ENCODE measurements at regions not wholly inside any gene's neighbourhood (a gene's known extent, or its start where the extent isn't known, plus 50 kb on each side); places are given as distances from the start of the nearest gene placed in this dataset.
A peak's percentile ranks its signal among the peaks of the same experiment; 100 is the strongest.

- no peak for DNase-seq (ENCODE audit: low spot score)
Measured at GRCh38 chr6:48912503-48912902, 550.5 kb downstream of the MMUT start.

DNA sequence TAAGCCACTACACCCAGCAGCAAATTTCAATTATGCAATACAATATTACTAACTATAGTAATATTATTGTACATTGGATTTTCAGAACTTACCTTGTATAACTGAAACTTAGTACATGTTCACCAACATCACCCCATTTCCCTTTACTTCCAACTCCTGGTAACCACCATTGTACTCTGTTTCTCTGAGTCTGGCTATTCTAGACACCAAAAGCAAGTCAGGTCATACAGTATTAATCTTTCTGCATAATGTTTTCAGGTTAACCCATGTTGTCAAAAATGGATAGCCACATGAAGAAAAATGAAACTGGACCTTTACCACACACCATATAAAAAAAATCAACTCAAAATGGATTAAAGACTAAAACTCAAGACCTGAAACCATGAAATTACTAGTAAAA, 558.2 kb downstream of the MMUT start:
- no peak for DNase-seq (ENCODE audit: low spot score)

GRCh38 chr6:48894469-48894868, 568.6 kb downstream of the MMUT start:
- no peak for DNase-seq (ENCODE audit: low spot score)

DNA sequence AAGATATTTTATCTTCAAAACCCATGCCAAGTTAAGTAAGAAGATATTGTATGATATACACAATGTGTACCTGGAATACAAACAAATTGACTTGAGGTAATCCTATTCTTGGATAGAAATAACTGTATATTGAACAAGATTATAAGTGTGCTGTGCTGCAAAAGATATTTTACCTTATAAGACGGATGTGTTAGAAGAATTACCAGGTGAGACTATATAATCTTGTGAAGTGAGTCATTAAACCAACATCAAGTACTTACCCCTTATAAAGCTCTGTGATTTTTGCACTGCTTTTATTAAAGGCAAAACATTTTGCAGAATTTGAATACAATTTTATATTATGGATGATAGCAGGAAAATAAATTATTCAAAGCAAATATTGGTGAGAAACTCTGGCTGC, 570.0 kb downstream of the MMUT start:
- no peak for DNase-seq (ENCODE audit: low spot score)

DNA sequence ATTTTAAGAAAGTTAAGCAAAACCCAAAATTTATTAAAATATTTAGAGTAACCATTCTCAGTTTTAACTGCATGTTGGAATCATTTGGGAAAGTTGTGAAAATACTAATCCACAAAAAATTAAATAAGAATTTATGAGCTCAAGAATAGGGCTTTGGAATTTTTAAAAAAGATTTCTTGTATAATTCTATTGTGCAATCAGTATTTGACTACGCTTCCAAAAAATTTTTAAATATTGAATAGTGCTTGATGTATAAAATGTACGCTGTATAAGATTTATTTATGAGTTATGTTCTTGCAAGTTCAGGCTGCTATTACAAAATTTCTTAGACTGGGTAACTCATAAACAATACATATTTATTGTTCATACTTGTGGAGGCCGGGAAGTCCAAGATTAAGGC, 571.7 kb downstream of the MMUT start:
- no peak for DNase-seq (ENCODE audit: low spot score)

GRCh38 chr6:48889429-48889828, 573.6 kb downstream of the MMUT start:
- DNase-seq (ENCODE audit: low spot score) = no peak

DNA sequence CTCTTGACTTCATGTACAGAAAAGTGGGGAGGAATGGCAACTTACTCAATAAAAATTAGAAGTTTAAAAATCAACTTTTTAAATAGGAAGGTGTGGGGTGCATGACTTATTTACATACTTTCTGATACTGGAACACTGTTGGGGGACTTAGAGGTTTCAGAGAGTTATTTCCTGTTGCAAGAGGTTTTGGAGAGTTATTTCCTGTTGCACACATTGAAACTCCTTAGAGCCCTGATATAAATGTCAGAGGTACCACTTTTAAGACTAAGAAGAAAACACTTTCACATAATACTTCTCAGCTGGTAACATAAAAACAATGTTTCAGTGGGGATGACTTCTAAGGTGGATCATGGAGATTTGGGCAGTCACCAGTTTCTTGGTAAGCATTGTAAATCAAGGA, 579.9 kb downstream of the MMUT start:
- DNase-seq (ENCODE audit: low spot score) = no peak

DNA sequence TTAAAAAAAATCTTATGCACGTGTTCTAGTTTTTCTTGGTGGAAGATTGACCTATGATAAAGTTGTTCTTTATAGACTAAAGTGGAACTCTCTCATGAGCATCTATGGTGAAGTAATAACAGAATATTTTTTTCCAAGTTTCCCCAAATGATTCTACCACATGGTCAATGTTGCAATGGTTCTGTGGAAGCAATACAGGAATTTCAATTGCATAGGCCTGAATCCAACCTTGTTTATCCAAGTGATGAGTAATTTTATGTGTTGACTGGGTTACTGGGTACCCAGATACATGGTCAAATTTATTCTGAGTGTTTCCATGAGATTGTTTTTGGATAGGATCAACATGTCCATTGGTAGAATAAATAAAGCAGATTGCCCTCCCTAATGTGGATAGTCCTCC, 581.5 kb downstream of the MMUT start:
- DNase-seq (ENCODE audit: low spot score) = no peak

DNA sequence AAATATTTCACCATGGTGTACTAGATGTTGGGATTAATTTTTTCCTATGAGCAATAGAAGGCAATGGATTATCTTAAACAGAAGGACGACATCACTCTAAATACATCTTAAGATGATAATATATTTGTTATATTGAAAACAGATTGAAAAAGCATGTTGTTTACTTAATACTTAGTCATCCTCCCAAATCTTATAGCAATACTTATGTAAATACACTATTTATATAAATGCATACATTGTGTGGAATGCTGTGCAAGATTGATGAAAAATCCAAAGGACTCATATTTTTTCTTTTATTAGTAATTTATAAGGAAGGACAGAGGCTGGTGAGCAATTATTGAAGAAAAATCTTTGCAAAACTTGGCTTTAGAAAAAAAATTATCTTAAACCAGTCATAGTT, 593.5 kb downstream of the MMUT start:
- DNase-seq (ENCODE audit: low spot score) = no peak

- DNase-seq (ENCODE audit: low spot score) = no peak
Measured at GRCh38 chr6:48866682-48867081, 596.4 kb downstream of the MMUT start.

GRCh38 chr6:48860175-48860574, 602.9 kb downstream of the MMUT start:
- DNase-seq (ENCODE audit: low spot score) = no peak

DNA sequence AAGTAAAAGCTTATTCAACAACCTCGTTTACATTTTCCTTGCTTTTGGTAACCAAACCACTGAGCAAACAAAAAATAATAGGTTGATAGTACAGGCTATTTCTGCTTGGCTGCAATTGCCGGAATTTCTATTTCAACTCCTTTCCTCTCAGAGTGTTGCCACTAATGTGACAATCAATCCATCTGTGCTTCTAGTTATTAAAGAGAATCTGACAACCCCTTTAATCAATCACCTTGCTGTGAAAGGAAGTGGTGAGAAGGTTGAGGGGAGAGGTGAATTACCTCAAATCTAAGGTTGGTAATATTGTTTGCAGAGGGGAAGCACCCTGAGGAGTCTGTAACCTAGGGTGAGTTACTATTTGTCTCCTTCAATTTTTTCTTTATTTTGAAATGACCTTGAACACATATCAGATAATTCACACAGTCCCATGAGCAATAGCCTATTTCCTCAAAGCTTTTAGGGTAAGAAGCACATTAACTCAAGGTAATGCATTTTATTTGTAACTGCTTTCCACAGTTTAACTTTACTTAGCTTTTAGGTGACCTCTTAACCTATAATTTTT, 603.4 kb downstream of the MMUT start:
- no peak for DNase-seq (ENCODE audit: low spot score)

DNA sequence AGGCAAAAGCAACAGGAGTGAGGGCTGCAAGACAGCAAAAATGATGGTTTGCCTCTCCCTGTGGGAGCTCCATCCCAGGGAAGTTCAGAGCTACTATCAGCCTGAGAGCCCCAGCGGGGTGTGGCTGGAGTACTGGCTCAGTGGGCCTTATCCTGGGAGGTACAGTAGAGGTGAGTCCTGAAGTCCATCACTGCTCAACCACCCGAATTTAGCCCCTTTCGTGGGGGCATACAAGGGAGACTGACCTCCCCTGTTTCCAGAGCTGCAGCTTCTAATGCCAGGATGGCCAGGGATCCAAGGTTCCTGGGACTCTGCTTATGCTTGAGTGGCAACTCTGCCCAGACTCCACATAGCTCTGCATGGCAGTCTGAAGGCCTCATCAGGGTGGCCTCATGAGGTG, 617.8 kb downstream of the MMUT start:
- DNase-seq (ENCODE audit: low spot score) = no peak

- no peak for DNase-seq (ENCODE audit: low spot score)
Measured at GRCh38 chr6:48844696-48845095, 618.4 kb downstream of the MMUT start.

GRCh38 chr6:48840896-48841295, 622.2 kb downstream of the MMUT start:
- no peak for DNase-seq (ENCODE audit: low spot score)

DNA sequence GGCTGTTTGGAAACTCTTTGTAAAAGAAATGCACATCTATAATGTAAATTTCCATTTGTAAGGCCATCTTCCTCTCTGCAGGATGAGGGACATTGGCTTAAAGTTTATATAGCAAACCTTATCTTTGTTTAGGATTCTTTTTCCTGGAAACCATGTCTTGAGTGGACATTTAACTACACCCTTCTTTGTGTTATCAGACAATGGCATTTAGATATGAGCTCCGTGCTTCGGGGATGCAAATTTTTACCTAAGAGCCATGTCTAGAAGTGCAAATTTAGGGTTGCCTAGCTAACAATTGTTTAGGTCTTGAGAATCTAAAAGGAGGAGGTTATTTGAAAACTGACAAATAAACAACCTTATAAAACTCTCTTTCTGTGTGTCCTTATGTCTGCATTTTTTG, 623.8 kb downstream of the MMUT start:
- no peak for DNase-seq (ENCODE audit: low spot score)

DNA sequence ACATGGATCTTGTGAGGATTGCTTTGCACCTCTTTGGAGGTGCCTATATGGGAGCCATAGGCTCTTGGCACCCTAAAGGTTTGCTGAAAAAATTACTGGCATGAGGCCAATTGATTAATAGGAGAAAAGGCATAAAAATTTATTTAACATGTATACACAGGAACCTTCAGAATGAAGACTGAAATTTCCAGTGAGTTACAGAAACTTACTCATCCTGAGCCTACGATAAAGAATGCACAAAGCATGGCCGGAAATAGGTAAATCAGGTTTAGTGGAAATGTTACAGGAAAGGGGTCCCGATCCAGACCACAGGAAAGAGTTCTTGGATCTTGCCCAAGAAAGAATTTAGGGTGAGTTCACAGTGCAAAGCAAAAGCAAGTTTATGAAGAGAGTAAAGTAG, 625.3 kb downstream of the MMUT start:
- DNase-seq (ENCODE audit: low spot score) = no peak

- DNase-seq (ENCODE audit: low spot score) = no peak
Measured at GRCh38 chr6:48835421-48835958, 627.6 kb downstream of the MMUT start.

DNA sequence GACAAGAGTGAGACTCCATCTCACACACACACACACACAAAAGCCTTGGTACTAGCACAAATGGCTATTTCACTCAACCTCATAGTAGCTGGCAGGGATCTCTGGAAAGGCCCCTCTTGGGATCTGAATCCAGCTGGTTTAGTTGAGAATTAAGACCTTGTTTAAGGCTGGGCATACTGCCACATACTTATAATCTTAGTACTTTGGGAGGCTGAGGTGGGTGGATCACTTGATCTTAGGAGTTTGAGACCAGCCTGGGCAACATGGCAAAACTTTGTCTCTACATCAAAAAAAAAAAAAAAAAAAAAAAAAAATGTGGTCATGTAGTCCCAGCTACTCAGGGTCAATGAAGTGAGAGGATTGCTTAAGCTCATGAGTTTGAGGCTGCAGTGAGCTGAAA, 628.3 kb downstream of the MMUT start:
- no peak for DNase-seq (ENCODE audit: low spot score)

DNA sequence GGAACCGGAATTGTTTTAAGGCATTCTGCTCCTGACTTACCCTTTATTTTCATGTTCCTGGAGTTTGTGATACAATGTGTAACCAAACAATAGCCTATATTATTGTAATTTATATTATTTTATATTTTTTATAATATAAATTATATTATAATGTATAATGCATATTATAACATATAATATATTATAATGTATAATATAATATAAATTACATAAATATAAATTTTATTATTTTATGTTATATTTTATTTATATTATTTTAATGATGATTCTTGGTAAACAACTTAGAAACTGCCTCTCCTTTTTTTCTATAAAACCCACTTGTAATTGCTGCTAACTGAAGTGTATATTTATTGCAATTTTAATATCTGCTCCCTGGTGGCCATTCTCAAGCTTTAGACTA, 629.1 kb downstream of the MMUT start:
- DNase-seq (ENCODE audit: low spot score) = no peak

- DNase-seq (ENCODE audit: low spot score) = peak; percentile 41
Measured at GRCh38 chr6:48826901-48827701, 636.0 kb downstream of the MMUT start.

- no peak for DNase-seq (ENCODE audit: low spot score)
Measured at GRCh38 chr6:48826152-48826515, 636.9 kb downstream of the MMUT start.

- no peak for DNase-seq (ENCODE audit: low spot score)
Measured at GRCh38 chr6:48825501-48826151, 637.4 kb downstream of the MMUT start.

- no peak for DNase-seq (ENCODE audit: low spot score)
Measured at GRCh38 chr6:48818052-48818412, 645.0 kb downstream of the MMUT start.

Measured in hepatic stellate cell (primary cell).